ENCODE measurements at regions not wholly inside any gene's neighbourhood (a gene's known extent, or its start where the extent isn't known, plus 50 kb on each side); places are given as distances from the start of the nearest gene placed in this dataset.

GRCh38 chr12:89069431-89069830 is 282.9 kb downstream of the DUSP6 start:
- no peaks in the 10 kb centered on the region for H3K9me3 ChIP-seq (ENCODE audit: low read depth)

GRCh38 chr12:89067421-89068187 is 284.7 kb downstream of the DUSP6 start:
- H3K4me3 ChIP-seq: no peak overlapping the region
- H3F3A ChIP-seq (ENCODE audit: low read depth): no peaks in the 10 kb centered on the region
- H3K27ac ChIP-seq: no peak overlapping the region
- peaks cover 3% of the 10 kb centered on the region for H3K9me3 Mint-ChIP-seq
- peaks cover 6% of the 10 kb centered on the region for H3K4me1 ChIP-seq
- H2AFZ ChIP-seq (replicated peaks): no peak overlapping the region
- no peaks in the 10 kb centered on the region for H4K20me1 ChIP-seq (ENCODE audit: low read depth)
- no peaks in the 10 kb centered on the region for H3K27me3 Mint-ChIP-seq (ENCODE audit: insufficient read depth, low read depth)
- DNase-seq (ENCODE audit: low spot score): no peak
- TF ChIP-seq EZH2 (IDR thresholded peaks at IDR 0.05) (no peak), CTCF (IDR thresholded peaks at IDR 0.05) (no peak)
- no peak overlapping the region for H3K27ac Mint-ChIP-seq
- H3K4me3 Mint-ChIP-seq: no peak overlapping the region
- H3K36me3 ChIP-seq: no peaks in the 10 kb centered on the region
- no peaks in the 10 kb centered on the region for H3K9me3 ChIP-seq (ENCODE audit: low read depth)
- peaks cover 9% of the 10 kb centered on the region for H3K4me1 Mint-ChIP-seq
- H3K4me2 ChIP-seq: no peak overlapping the region
- no peaks in the 10 kb centered on the region for H3K27me3 ChIP-seq
- H3K79me2 ChIP-seq (ENCODE audit: low read depth): no peaks in the 10 kb centered on the region
- no peak overlapping the region for H3K9ac ChIP-seq
- no peaks in the 10 kb centered on the region for H3K36me3 Mint-ChIP-seq

More at GRCh38 chr12:89069431-89069830, 282.9 kb downstream of the DUSP6 start:
- no peak overlapping the region for H3K4me3 ChIP-seq
- Mint-ChIP-seq H3K4me1 (peaks cover 9% of the 10 kb centered on the region), H3K27me3 (ENCODE audit: insufficient read depth, low read depth) (no peaks in the 10 kb centered on the region), H3K36me3 (no peaks in the 10 kb centered on the region), H3K9me3 (peaks cover 3% of the 10 kb centered on the region), H3K27ac (no peak overlapping the region), H3K4me3 (no peak overlapping the region)
- H3K79me2 ChIP-seq (ENCODE audit: low read depth): no peaks in the 10 kb centered on the region
- no peak for TF ChIP-seq EZH2 (IDR thresholded peaks at IDR 0.05)
- no peak for TF ChIP-seq EZH2phosphoT487 (IDR thresholded peaks at IDR 0.05)
- no peak for TF ChIP-seq CTCF (IDR thresholded peaks at IDR 0.05)
- no peak for DNase-seq (ENCODE audit: low spot score)
- H3K4me1 ChIP-seq: peaks cover 12% of the 10 kb centered on the region
- no peaks in the 10 kb centered on the region for H3K27me3 ChIP-seq
- H3K27ac ChIP-seq: no peak overlapping the region
- no peaks in the 10 kb centered on the region for H4K20me1 ChIP-seq (ENCODE audit: low read depth)
- no peaks in the 10 kb centered on the region for H3F3A ChIP-seq (ENCODE audit: low read depth)
- no peak overlapping the region for H3K9ac ChIP-seq
- H3K36me3 ChIP-seq: no peaks in the 10 kb centered on the region
- H2AFZ ChIP-seq (replicated peaks): no peak overlapping the region
- H3K4me2 ChIP-seq: no peak overlapping the region

GRCh38 chr12:89064780-89065179 is 287.5 kb downstream of the DUSP6 start:
- Histone ChIP-seq H3K9me3 (ENCODE audit: low read depth) (no peaks in the 10 kb centered on the region), H3K27me3 (no peaks in the 10 kb centered on the region), H3K4me1 (peaks cover 16% of the 10 kb centered on the region), H3K36me3 (no peaks in the 10 kb centered on the region), H3K4me2 (no peak overlapping the region), H3F3A (ENCODE audit: low read depth) (peaks cover 9% of the 10 kb centered on the region), H3K27ac (no peak overlapping the region), H3K9ac (no peak overlapping the region), H3K79me2 (ENCODE audit: low read depth) (no peaks in the 10 kb centered on the region), H2AFZ (replicated peaks) (no peak overlapping the region), H4K20me1 (ENCODE audit: low read depth) (no peaks in the 10 kb centered on the region), H3K4me3 (no peak overlapping the region)
- Mint-ChIP-seq H3K27ac (no peak overlapping the region), H3K4me1 (peaks cover 20% of the 10 kb centered on the region), H3K27me3 (ENCODE audit: insufficient read depth, low read depth) (no peaks in the 10 kb centered on the region), H3K9me3 (peaks cover 3% of the 10 kb centered on the region), H3K36me3 (no peaks in the 10 kb centered on the region), H3K4me3 (no peak overlapping the region)
- TF ChIP-seq CTCF (IDR thresholded peaks at IDR 0.05) (no peak), EZH2 (IDR thresholded peaks at IDR 0.05) (no peak), EZH2phosphoT487 (IDR thresholded peaks at IDR 0.05) (no peak)
- no peak for DNase-seq (ENCODE audit: low spot score)
